ENCODE measurements at regions not wholly inside any gene's neighbourhood (a gene's known extent, or its start where the extent isn't known, plus 50 kb on each side); places are given as distances from the start of the nearest gene placed in this dataset.

DNA sequence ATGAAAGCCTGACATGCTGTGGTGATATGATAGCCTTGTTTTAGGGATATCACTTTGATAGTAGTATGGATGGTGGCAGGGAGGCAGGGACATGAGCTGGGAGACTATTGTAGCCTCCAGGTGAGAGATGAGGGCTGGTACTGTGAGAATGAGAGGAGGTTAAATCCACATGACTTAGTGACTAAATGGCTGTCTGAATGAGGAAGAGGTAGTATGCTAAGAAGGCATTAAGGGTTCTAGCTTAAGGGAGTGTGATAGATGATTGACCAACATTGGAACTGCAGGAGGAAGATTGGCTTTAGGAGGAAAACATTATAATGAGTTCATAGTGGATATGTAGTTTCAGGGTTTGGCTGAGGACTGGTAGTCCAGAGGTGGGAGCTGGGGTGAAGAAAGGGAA, 195.0 kb upstream of the ANK2 start:
- no peaks in the 10 kb centered on the region for H3K79me2 ChIP-seq (ENCODE audit: low read length)
- no peak for DNase-seq
- no peak overlapping the region for H3K27ac ChIP-seq (ENCODE audit: low read length)
- no peak overlapping the region for H3K9ac ChIP-seq (ENCODE audit: low read length)
- no peaks in the 10 kb centered on the region for H4K20me1 ChIP-seq (ENCODE audit: insufficient read depth, low read depth, low read length)
- no peak overlapping the region for H2AFZ ChIP-seq (ENCODE audit: low read length)
- H3K9me3 ChIP-seq (ENCODE audit: low read length): no peaks in the 10 kb centered on the region
- no peaks in the 10 kb centered on the region for H3K9me2 ChIP-seq (replicated peaks; ENCODE audit: insufficient read depth, low read length)
- no peaks in the 10 kb centered on the region for H3K4me1 ChIP-seq (ENCODE audit: low read length)
- H3K36me3 ChIP-seq (ENCODE audit: insufficient read depth, low read length): no peaks in the 10 kb centered on the region
- no peak overlapping the region for H3K4me2 ChIP-seq (ENCODE audit: low read depth, low read length, poor library complexity, severe bottlenecking)
- no peak overlapping the region for H3K4me3 ChIP-seq (ENCODE audit: low read length)
- H3K27me3 ChIP-seq (ENCODE audit: low read length): no peaks in the 10 kb centered on the region

DNA sequence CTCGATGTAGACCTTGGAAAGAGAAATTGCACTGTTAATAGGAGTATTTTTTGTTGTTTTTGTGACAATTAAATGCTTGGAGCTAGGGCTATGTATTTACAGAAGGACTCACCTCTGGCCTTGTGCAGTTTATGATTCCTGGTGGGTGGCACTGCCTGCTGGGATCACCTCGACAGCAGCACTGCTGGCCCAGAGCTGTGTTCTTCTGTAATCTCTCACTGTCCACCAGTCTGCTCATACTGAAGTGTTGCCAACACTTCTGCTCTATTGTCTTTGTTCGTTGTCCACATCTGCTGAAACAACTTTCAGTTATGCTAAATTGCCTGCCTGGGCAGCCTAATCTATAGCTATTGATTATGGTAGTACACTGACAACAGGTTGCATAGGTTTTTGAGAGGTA, 194.4 kb upstream of the ANK2 start:
- H2AFZ ChIP-seq (ENCODE audit: low read length): no peak overlapping the region
- H3K9me3 ChIP-seq (ENCODE audit: low read length): no peaks in the 10 kb centered on the region
- no peak for DNase-seq
- no peaks in the 10 kb centered on the region for H3K36me3 ChIP-seq (ENCODE audit: insufficient read depth, low read length)
- no peak overlapping the region for H3K9ac ChIP-seq (ENCODE audit: low read length)
- no peaks in the 10 kb centered on the region for H3K9me2 ChIP-seq (replicated peaks; ENCODE audit: insufficient read depth, low read length)
- no peak overlapping the region for H3K4me3 ChIP-seq (ENCODE audit: low read length)
- no peak overlapping the region for H3K27ac ChIP-seq (ENCODE audit: low read length)
- H3K4me2 ChIP-seq (ENCODE audit: low read depth, low read length, poor library complexity, severe bottlenecking): no peak overlapping the region
- H4K20me1 ChIP-seq (ENCODE audit: insufficient read depth, low read depth, low read length): no peaks in the 10 kb centered on the region
- no peaks in the 10 kb centered on the region for H3K27me3 ChIP-seq (ENCODE audit: low read length)
- H3K79me2 ChIP-seq (ENCODE audit: low read length): no peaks in the 10 kb centered on the region
- H3K4me1 ChIP-seq (ENCODE audit: low read length): no peaks in the 10 kb centered on the region

DNA sequence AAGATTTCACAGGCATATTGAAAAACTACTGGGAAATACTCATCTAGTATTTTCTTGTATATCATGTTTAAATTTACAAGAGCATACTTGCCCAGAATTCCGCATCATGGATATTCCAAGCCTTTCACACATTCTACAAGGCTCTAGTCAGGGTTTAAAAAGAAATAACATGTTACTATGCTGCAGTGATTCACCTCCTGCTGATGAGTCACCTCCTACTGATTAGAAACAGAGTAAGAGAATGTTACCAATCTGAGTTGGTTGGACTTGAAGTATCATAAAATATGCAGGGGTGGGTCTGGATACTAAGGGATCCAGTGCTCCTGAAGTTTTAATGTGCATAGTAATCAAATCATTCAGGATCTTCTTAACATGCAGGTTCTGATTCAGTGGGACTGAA, 192.0 kb upstream of the ANK2 start:
- Histone ChIP-seq H3K36me3 (ENCODE audit: insufficient read depth, low read length) (no peaks in the 10 kb centered on the region), H2AFZ (ENCODE audit: low read length) (no peak overlapping the region), H3K4me3 (ENCODE audit: low read length) (no peak overlapping the region), H3K4me2 (ENCODE audit: low read depth, low read length, poor library complexity, severe bottlenecking) (no peak overlapping the region), H3K9ac (ENCODE audit: low read length) (no peak overlapping the region), H3K9me2 (replicated peaks; ENCODE audit: insufficient read depth, low read length) (no peaks in the 10 kb centered on the region), H3K4me1 (ENCODE audit: low read length) (no peaks in the 10 kb centered on the region), H3K79me2 (ENCODE audit: low read length) (no peaks in the 10 kb centered on the region), H3K9me3 (ENCODE audit: low read length) (no peaks in the 10 kb centered on the region), H4K20me1 (ENCODE audit: insufficient read depth, low read depth, low read length) (no peaks in the 10 kb centered on the region), H3K27me3 (ENCODE audit: low read length) (no peaks in the 10 kb centered on the region), H3K27ac (ENCODE audit: low read length) (no peak overlapping the region)
- no peak for DNase-seq

DNA sequence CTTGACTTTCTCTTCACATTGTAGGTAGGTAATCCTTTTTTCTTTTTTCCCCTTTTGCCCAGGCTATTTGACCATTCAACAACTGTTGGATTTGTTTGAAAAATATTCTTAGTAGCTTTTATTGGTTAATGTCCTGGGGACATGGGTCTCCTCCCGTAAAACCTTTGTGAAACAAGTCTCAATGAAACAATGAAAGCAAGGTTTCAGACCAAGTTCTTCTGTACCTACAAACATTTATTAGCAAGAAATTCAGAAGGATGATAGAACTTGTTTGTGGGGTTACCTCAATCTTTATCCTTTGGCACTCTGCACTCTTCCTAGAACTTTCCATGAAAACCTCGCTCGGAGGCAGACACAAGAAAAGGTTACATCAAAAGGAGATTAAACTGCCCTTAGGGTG, 190.7 kb upstream of the ANK2 start:
- no peak overlapping the region for H3K4me3 ChIP-seq (ENCODE audit: low read length)
- no peak overlapping the region for H3K9ac ChIP-seq (ENCODE audit: low read length)
- H3K36me3 ChIP-seq (ENCODE audit: insufficient read depth, low read length): no peaks in the 10 kb centered on the region
- H3K27me3 ChIP-seq (ENCODE audit: low read length): no peaks in the 10 kb centered on the region
- no peaks in the 10 kb centered on the region for H3K4me1 ChIP-seq (ENCODE audit: low read length)
- DNase-seq: no peak
- no peaks in the 10 kb centered on the region for H3K79me2 ChIP-seq (ENCODE audit: low read length)
- no peak overlapping the region for H3K4me2 ChIP-seq (ENCODE audit: low read depth, low read length, poor library complexity, severe bottlenecking)
- H3K9me2 ChIP-seq (replicated peaks; ENCODE audit: insufficient read depth, low read length): no peaks in the 10 kb centered on the region
- H4K20me1 ChIP-seq (ENCODE audit: insufficient read depth, low read depth, low read length): no peaks in the 10 kb centered on the region
- H2AFZ ChIP-seq (ENCODE audit: low read length): no peak overlapping the region
- no peak overlapping the region for H3K27ac ChIP-seq (ENCODE audit: low read length)
- no peaks in the 10 kb centered on the region for H3K9me3 ChIP-seq (ENCODE audit: low read length)

DNA sequence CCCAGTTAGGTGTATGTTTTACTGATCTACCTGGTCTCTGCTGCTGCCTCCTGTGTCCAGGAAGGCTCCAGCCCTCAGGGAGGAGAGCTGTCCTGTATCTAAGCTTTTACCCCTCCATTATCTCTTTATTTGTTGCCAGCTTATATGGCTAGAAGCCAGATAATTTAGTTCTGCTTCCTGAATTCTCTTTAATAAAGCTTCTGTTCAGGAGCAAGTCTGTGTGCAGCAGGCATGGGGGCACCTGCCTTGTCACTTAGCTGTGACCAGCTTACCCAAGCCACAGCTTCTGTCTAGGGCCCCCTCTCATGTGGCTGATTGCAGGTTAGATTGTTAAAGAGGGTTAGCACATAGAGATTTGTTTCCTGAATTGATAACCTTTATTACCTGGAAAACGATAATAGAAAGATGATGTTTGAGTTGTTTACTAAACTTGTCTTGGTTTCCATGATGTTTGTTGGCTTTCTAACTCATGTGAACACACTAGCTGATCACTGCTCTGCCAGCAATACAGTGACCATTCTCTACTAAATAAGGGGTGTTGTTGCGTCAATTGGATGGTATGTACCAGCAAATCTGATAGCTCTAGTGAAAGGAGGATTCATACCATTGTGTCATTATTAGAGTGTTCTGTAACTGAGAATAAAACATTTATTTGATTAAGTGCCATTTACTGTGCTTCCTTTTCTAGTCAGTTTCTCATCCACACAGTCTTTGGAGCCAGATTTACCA, 189.8 kb upstream of the ANK2 start:
- Histone ChIP-seq H3K36me3 (ENCODE audit: insufficient read depth, low read length) (no peaks in the 10 kb centered on the region), H3K4me2 (ENCODE audit: low read depth, low read length, poor library complexity, severe bottlenecking) (no peak overlapping the region), H3K27me3 (ENCODE audit: low read length) (no peaks in the 10 kb centered on the region), H3K9me3 (ENCODE audit: low read length) (no peaks in the 10 kb centered on the region), H3K9ac (ENCODE audit: low read length) (no peak overlapping the region), H3K4me3 (ENCODE audit: low read length) (no peak overlapping the region), H2AFZ (ENCODE audit: low read length) (no peak overlapping the region), H4K20me1 (ENCODE audit: insufficient read depth, low read depth, low read length) (no peaks in the 10 kb centered on the region), H3K27ac (ENCODE audit: low read length) (no peak overlapping the region), H3K4me1 (ENCODE audit: low read length) (no peaks in the 10 kb centered on the region), H3K9me2 (replicated peaks; ENCODE audit: insufficient read depth, low read length) (no peaks in the 10 kb centered on the region), H3K79me2 (ENCODE audit: low read length) (no peaks in the 10 kb centered on the region)
- no peak for DNase-seq

DNA sequence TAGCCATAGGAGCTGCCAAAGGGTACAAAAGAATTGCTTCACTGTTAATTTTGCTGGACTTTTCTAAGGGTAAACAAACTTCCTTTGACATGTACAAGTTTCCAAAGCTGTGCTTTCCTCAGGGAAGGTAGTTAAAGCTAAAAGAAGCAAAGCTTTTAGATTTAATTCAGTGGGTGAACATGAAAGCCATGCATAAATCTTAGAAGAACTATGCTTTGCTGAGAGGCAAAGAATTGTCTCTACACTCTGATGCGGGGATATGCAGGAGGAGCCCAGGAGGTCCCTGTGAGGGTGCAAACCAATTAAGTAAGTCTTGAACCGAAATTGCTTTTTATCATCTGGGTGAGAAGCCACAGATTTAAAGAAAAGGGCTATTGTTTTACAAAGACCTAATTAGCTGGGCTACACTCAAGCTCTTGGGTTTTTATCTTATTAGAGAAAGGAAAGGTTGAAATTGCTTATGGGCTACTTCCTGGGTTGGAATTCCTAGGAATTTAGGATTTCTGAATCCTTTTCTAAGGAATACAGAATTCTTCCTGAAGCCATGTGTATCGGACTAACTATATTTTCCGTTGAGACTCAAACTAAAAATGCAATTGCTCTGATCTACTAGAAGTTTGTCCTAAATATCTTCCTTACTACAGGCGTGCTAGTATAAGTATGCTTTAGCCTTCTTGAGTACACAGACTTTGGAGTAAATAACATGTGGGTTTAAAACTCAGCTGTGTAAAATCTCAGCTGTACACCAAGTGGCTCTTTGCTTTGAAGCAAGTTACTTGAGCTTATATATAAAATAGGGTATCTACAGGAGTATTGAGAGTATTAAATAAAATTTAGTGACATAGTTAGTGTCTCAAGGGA, 188.4 kb upstream of the ANK2 start:
- Histone ChIP-seq H4K20me1 (ENCODE audit: insufficient read depth, low read depth, low read length) (no peaks in the 10 kb centered on the region), H3K4me1 (ENCODE audit: low read length) (no peaks in the 10 kb centered on the region), H3K9ac (ENCODE audit: low read length) (no peak overlapping the region), H3K4me3 (ENCODE audit: low read length) (no peak overlapping the region), H3K9me3 (ENCODE audit: low read length) (no peaks in the 10 kb centered on the region), H3K36me3 (ENCODE audit: insufficient read depth, low read length) (no peaks in the 10 kb centered on the region), H2AFZ (ENCODE audit: low read length) (no peak overlapping the region), H3K27ac (ENCODE audit: low read length) (no peak overlapping the region), H3K79me2 (ENCODE audit: low read length) (no peaks in the 10 kb centered on the region), H3K4me2 (ENCODE audit: low read depth, low read length, poor library complexity, severe bottlenecking) (no peak overlapping the region), H3K9me2 (replicated peaks; ENCODE audit: insufficient read depth, low read length) (no peaks in the 10 kb centered on the region), H3K27me3 (ENCODE audit: low read length) (no peaks in the 10 kb centered on the region)
- no peak for DNase-seq

DNA sequence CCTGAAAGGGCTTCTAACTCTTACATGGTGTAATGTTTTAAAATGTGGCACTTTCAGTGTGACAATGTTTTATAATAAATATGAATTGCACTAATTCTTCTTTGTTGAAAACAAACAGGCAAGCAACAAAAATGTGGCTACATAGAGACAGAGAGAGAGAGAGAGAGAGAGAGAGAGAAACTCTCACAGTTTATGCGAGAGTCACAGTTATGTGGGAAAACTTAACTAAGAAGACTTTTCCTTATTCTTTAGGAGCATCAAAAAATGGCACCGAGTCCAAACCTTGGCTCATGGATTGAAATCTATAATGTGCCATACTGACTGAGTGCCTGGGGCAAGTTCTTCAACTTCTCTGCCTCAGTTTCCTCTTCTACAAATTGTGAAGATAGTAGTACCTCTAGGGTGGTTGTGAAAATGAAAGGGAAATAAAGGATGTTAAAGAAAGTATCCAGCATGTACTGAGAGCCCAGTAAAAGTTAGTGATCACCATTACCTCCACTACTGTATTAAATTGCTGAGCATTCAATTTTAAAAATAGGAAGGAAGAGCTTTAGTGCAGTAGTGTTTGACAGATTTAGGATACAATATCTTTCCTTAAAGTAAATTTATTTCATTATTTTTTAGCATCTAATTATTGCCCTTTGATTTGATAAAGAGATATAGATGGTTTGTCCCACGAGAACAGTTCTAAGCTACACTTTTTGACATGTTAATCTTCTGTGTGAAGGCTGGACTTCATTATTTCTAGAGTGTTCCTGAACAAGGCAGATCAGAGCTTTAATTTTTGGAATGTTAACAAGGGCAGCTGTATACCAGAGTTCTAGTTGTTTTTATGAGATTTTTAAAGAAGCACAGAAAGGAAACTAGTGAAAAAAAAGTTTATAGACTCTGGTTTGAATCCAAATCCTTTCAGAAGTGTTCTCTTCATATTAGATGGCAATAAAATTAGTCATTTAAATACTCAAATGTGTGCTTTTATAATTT, 187.5 kb upstream of the ANK2 start:
- Histone ChIP-seq H4K20me1 (ENCODE audit: insufficient read depth, low read depth, low read length) (no peaks in the 10 kb centered on the region), H3K9me2 (replicated peaks; ENCODE audit: insufficient read depth, low read length) (no peaks in the 10 kb centered on the region), H3K36me3 (ENCODE audit: insufficient read depth, low read length) (no peaks in the 10 kb centered on the region), H2AFZ (ENCODE audit: low read length) (no peak overlapping the region), H3K79me2 (ENCODE audit: low read length) (no peaks in the 10 kb centered on the region), H3K27me3 (ENCODE audit: low read length) (no peaks in the 10 kb centered on the region), H3K9me3 (ENCODE audit: low read length) (no peaks in the 10 kb centered on the region), H3K27ac (ENCODE audit: low read length) (no peak overlapping the region), H3K4me1 (ENCODE audit: low read length) (no peaks in the 10 kb centered on the region), H3K4me3 (ENCODE audit: low read length) (no peak overlapping the region), H3K4me2 (ENCODE audit: low read depth, low read length, poor library complexity, severe bottlenecking) (no peak overlapping the region), H3K9ac (ENCODE audit: low read length) (no peak overlapping the region)
- no peak for DNase-seq

DNA sequence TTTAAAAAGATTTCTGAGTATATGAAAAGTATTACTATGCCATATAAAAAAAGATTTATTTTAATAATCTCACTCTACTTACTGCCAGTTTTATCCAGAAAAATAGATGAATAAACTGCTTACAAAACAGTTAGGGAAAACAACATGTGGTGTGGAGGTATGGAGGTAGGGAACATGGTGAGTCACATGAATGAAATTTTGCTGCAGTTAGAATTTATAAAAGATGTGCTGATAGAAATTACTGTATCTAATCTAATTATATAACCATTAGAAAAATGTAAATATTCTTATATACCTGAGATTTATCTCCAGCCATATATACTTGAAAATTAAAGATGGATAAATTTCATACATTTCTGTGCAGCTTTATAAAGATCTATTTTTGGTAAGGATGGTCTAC, 184.0 kb upstream of the ANK2 start:
- Histone ChIP-seq H4K20me1 (ENCODE audit: insufficient read depth, low read depth, low read length) (no peaks in the 10 kb centered on the region), H3K27ac (ENCODE audit: low read length) (no peak overlapping the region), H3K9me2 (replicated peaks; ENCODE audit: insufficient read depth, low read length) (no peaks in the 10 kb centered on the region), H3K27me3 (ENCODE audit: low read length) (no peaks in the 10 kb centered on the region), H3K36me3 (ENCODE audit: insufficient read depth, low read length) (no peaks in the 10 kb centered on the region), H3K9ac (ENCODE audit: low read length) (no peak overlapping the region), H3K79me2 (ENCODE audit: low read length) (no peaks in the 10 kb centered on the region), H3K4me1 (ENCODE audit: low read length) (no peaks in the 10 kb centered on the region), H3K9me3 (ENCODE audit: low read length) (no peaks in the 10 kb centered on the region), H3K4me3 (ENCODE audit: low read length) (no peak overlapping the region), H3K4me2 (ENCODE audit: low read depth, low read length, poor library complexity, severe bottlenecking) (no peak overlapping the region), H2AFZ (ENCODE audit: low read length) (no peak overlapping the region)
- no peak for DNase-seq
